ENCODE measurements at regions not wholly inside any gene's neighbourhood (a gene's known extent, or its start where the extent isn't known, plus 50 kb on each side); places are given as distances from the start of the nearest gene placed in this dataset.

DNA sequence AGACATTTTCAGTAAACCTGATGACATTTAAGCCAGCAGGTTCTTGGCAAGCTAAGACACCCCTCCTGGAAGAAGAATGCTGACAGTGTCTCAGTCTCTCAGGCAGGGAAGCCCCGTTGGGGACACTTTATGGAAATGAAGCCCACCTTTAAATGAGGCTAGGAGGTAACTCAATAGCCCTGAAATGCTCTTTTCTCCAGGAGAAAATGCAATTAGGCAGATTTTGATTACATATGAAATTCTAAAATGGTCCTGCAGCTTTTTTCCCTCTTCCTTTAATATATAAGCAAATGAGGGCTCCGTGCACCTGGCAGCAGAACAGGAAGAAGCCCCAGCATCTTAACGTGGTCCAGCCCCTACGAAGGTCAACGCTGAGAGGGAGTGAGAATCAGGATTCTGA is 65.8 kb upstream of the CHST15 start:
- CTCF ChIA-PET = interaction anchor here (1.0 kb wide), 1 partner anchor 230 kb away, joined by 3 read pairs; no protein-coding TSS in a partner anchor
- TF ChIP-seq, protein P1, sequence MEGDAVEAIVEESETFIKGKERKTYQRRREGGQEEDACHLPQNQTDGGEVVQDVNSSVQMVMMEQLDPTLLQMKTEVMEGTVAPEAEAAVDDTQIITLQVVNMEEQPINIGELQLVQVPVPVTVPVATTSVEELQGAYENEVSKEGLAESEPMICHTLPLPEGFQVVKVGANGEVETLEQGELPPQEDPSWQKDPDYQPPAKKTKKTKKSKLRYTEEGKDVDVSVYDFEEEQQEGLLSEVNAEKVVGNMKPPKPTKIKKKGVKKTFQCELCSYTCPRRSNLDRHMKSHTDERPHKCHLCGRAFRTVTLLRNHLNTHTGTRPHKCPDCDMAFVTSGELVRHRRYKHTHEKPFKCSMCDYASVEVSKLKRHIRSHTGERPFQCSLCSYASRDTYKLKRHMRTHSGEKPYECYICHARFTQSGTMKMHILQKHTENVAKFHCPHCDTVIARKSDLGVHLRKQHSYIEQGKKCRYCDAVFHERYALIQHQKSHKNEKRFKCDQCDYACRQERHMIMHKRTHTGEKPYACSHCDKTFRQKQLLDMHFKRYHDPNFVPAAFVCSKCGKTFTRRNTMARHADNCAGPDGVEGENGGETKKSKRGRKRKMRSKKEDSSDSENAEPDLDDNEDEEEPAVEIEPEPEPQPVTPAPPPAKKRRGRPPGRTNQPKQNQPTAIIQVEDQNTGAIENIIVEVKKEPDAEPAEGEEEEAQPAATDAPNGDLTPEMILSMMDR (IDR thresholded peaks at IDR 0.05; ENCODE audit: control extremely low read depth, extremely low read depth, low read depth, missing control alignments) = no peak
- POLR2A ChIA-PET = no interaction called here
- DNase-seq (ENCODE audit: extremely low spot score) = no peak

DNA sequence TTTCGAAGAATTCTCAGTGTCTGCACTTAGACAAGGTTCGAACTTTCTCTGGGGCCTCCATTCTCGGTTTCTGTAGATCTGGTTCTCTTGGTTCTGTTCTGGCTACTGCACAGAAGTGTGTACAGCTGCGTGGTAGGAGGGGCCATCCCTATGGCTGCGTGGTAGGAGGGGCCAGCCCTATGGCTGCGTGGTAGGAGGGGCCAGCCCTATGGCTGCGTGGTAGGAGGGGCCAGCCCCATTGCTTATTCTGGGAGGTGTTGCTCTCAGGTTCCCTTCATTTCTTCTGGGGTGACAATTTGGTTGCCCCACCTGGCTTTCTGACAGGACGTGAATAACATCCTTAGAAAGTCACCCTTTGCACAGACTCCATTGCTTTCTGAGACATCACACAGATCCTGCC is 65.2 kb upstream of the CHST15 start:
- POLR2A ChIA-PET = no interaction called here
- DNase-seq (ENCODE audit: extremely low spot score) = no peak
- TF ChIP-seq, protein P1 (IDR thresholded peaks at IDR 0.05; ENCODE audit: control extremely low read depth, extremely low read depth, low read depth, missing control alignments) = no peak
- CTCF ChIA-PET = no interaction called here

DNA sequence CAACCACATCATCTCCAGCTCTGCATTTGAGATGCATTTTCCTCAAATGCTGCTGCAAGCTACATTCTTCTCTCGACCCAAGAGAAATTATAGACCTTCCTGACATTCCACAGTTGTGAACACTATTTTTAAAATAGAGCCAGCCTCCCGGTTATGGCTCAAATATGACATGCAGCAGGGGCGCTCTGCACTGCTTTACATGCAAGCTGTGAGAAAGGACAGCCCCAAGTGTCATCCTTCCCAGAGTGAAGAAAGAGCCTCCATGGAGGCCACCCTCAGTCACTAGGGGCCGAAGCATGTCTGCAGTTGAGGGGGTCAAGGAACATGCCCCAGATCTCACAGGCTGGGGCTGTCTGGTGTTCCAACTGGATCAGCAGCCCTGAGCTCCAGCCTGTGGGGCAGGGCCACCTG is 63.9 kb upstream of the CHST15 start:
- TF ChIP-seq, protein P1 (IDR thresholded peaks at IDR 0.05; ENCODE audit: control extremely low read depth, extremely low read depth, low read depth, missing control alignments) = no peak
- CTCF ChIA-PET = no interaction called here
- POLR2A ChIA-PET = no interaction called here
- DNase-seq (ENCODE audit: extremely low spot score) = no peak

DNA sequence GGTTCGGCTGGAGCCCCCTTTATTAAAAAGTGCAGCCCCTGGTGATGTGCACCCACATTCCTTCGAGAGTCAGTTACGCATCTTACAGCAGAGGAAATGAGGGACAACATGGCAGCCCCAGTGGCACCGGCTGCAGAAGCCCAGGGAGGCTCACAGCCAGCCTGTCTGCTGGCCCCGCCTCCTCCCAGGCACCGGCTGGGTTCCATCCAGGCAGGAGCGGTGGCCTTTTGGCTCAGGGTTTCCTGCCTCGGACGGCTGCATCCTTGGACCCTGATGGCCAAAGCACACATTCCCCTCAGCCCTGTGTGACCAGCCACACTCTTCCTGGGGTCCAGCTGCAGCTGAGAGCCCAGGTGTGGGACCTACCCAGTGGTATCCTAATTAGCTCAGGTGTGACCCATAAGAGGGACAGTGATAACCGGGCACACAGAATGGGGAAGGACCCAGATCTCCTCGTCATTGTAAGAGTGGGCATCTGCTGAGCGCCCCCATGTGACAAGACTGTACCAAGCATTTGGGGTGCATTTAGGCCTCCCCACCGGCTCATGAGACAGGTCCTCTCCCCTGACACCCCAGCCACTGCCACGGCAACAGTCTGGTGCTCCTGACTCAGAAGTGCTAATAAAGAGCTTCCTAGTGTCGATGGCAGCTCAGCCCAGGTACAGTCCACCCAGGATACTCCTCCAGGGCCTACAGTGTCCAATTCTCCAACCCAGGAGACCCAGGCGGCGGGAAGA is 63.3 kb upstream of the CHST15 start:
- TF ChIP-seq, protein P1 (IDR thresholded peaks at IDR 0.05; ENCODE audit: control extremely low read depth, extremely low read depth, low read depth, missing control alignments) = no peak
- POLR2A ChIA-PET = no interaction called here
- CTCF ChIA-PET = no interaction called here
- DNase-seq (ENCODE audit: extremely low spot score) = no peak

DNA sequence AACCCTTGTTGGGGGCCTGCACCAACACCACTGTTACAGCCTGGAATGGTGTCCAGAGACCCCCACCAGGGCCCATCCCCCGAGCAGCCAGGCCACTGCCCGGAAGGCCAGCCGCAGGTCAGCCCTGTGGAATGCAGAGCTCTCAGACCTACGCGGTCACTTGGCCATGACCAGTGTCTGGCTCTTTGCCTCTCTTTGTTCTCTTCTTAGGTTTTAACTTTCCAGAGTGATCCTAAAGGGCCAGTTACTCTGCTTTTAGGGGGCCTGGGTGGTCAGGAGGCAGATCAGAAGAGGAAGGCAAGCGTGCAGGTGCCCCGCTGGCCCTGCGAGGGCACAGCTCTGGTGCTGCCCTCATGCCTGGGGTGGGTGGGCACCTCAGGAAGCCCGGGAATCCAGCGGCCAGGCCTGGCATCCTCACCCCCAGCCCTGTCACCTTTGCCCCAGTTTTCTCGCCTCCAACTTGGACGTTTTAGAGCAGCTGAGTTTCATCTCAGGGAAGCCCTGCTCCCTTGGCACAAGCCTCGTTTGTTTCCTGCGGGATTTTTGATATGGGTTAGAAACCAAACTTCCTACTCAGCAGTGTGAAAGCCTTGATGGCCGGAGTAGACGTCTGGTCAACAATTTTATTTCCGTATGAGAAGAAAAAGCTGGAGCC is 62.5 kb upstream of the CHST15 start:
- ChIA-PET CTCF (no interaction called here), POLR2A (no interaction called here)
- TF ChIP-seq, protein P1 (IDR thresholded peaks at IDR 0.05; ENCODE audit: control extremely low read depth, extremely low read depth, low read depth, missing control alignments) = no peak
- DNase-seq (ENCODE audit: extremely low spot score) = no peak

DNA sequence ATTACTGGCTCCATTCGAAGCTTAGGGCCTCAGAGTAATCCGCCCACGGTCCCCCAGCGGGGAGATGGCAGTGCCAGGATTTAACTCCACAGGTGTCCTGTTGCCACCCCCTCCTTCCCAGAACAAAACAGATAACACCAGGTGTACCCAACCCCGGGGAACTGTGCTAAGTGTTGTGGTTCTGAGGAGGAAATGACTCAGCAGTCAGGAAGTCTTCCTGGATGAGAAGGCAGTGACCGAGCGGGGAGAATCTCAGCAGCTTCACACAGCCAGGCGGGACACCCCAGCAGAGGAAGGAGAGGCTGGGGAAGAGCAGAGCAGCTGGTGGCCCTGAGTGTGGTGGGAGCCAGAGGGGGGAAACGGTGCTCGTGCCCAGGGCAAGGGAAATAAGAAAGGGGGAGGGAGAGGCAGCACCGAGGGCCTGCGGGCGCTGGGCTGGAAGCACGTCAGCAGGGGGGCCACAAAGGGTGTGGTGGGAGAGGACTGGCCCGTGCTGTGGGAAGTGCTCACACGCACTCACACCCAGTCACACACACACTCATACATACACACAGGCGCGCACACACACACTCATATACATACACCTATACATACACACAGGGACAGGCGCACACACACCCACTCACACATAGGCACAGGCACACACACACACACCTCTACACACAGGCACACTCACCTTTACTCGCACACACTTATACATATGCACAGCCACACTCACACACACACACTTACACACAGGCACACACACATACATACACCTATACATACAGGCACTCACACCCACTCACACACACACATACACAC is 59.8 kb upstream of the CHST15 start:
- POLR2A ChIA-PET = no interaction called here
- DNase-seq (ENCODE audit: extremely low spot score) = peak; percentile 66
- CTCF ChIA-PET = no interaction called here

More for the DNA sequence above, 59.8 kb upstream of the CHST15 start:
- TF ChIP-seq, protein P1 (IDR thresholded peaks at IDR 0.05; ENCODE audit: control extremely low read depth, extremely low read depth, low read depth, missing control alignments) = no peak

Data from GM10248 (cell line).